IPS-18a (cell line): ENCODE measurements at regions not wholly inside any gene's neighbourhood (a gene's known extent, or its start where the extent isn't known, plus 50 kb on each side); places are given as distances from the start of the nearest gene placed in this dataset.
"Not testable (repeated sequence)": the region's sequence is repeated elsewhere in the genome, so short reads cannot be mapped to it uniquely, and the experiment has no call there.

Source experiments
- H3K27ac ChIP-seq: one replicate; pipeline ENCODE4 v1.5.1; 2013; ENCODE audit warnings: low read length
- H3K27me3 ChIP-seq: one replicate; pipeline ENCODE4 v1.6.1; 2013; ENCODE audit warnings: mild to moderate bottlenecking, low read length; ENCODE audit not compliant: control insufficient read depth, insufficient read depth
- H3K36me3 ChIP-seq: one replicate; pipeline ENCODE4 v1.6.1; 2013; ENCODE audit warnings: low read depth, low read length; ENCODE audit not compliant: control insufficient read depth
- H3K4me1 ChIP-seq: one replicate; pipeline ENCODE4 v1.6.1; 2013; ENCODE audit warnings: low read depth, low read length; ENCODE audit not compliant: control insufficient read depth
- H3K4me3 ChIP-seq: one replicate; pipeline ENCODE4 v1.5.1; 2013; ENCODE audit warnings: low read length
- H3K9ac ChIP-seq: one replicate; pipeline ENCODE4 v1.6.1; 2013; ENCODE audit warnings: mild to moderate bottlenecking, low read length, moderate library complexity
- H3K9me3 ChIP-seq: one replicate; pipeline ENCODE4 v1.6.1; 2013; ENCODE audit warnings: low read depth, low read length; ENCODE audit not compliant: control insufficient read depth

DNA sequence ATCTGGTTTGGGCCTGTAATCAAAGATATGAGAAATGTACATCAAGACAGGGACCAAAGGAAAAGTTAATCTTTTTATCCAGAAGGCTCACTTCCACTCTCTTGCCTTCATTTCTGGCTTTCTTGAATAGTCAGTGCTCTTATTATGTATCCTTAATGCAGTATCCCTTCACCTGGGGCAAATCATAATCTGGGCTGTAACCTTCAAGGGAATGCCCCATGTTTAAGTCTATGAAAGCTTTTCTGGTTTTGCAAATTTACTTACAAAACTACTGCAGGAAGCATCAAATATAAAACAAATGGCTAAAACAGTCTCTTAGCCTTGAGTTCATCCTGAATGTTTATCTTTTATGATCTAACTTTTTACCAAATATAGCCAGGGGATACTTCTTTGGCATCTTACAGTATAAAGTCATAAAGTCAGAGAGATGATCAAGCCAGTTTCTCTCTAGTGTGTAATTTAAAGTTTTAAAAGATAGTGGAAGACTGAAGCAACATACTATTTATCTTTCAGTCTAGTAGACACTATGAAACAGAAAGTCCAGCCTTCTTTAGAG is 1214.8 kb downstream of the STIM2 start:
- H3K36me3 ChIP-seq = no peaks in the 10 kb centered on the region
- no peaks in the 10 kb centered on the region for H3K27me3 ChIP-seq
- H3K9ac ChIP-seq = no peak overlapping the region
- H3K4me3 ChIP-seq = no peak overlapping the region
- no peak overlapping the region for H3K27ac ChIP-seq
- no peaks in the 10 kb centered on the region for H3K4me1 ChIP-seq
- no peaks in the 10 kb centered on the region for H3K9me3 ChIP-seq

DNA sequence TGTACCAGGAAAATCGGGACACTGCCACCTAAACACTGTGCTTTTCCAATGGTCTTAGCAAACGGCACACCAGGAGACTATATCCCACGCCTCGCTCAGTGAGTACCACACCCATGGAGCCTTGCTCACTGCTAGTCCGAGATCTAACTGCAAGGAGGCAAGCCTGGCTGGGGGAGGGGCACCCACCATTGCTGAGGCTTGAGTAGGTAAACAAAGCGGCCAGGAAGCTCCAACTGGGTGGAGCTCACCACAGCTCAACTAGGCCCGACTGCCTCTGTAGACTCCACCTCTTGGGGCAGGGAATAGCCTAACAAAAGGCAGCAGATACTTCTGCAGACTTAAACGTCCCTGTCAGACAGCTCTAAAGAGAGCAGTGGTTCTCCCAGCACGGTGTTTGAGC is 1216.6 kb downstream of the STIM2 start:
- H3K9ac ChIP-seq, H3K27ac ChIP-seq, H3K36me3 ChIP-seq, H3K4me1 ChIP-seq, H3K27me3 ChIP-seq, H3K9me3 ChIP-seq, H3K4me3 ChIP-seq: not testable (repeated sequence)

- Histone ChIP-seq H3K9ac (no peak overlapping the region), H3K9me3 (peaks cover 11% of the 10 kb centered on the region), H3K27ac (no peak overlapping the region), H3K4me1 (no peaks in the 10 kb centered on the region), H3K36me3 (no peaks in the 10 kb centered on the region), H3K27me3 (no peaks in the 10 kb centered on the region), H3K4me3 (no peak overlapping the region)
These were observed 1222.2 kb downstream of the STIM2 start for GRCh38 chr4:28082686-28083390.

GRCh38 chr4:28092610-28093009 is 1232.0 kb downstream of the STIM2 start:
- Histone ChIP-seq H3K4me3 (no peak overlapping the region), H3K36me3 (no peaks in the 10 kb centered on the region), H3K4me1 (no peaks in the 10 kb centered on the region), H3K9me3 (no peaks in the 10 kb centered on the region), H3K27me3 (no peaks in the 10 kb centered on the region), H3K27ac (no peak overlapping the region), H3K9ac (no peak overlapping the region)

GRCh38 chr4:28093071-28093470 is 1232.4 kb downstream of the STIM2 start:
- Histone ChIP-seq H3K27me3 (no peaks in the 10 kb centered on the region), H3K9ac (no peak overlapping the region), H3K36me3 (no peaks in the 10 kb centered on the region), H3K4me3 (no peak overlapping the region), H3K9me3 (no peaks in the 10 kb centered on the region), H3K27ac (no peak overlapping the region), H3K4me1 (no peaks in the 10 kb centered on the region)

GRCh38 chr4:28101583-28101982 is 1240.9 kb downstream of the STIM2 start:
- H3K27ac ChIP-seq = no peak overlapping the region
- H3K4me3 ChIP-seq = no peak overlapping the region
- H3K9ac ChIP-seq = no peak overlapping the region
- no peaks in the 10 kb centered on the region for H3K27me3 ChIP-seq
- H3K36me3 ChIP-seq = no peaks in the 10 kb centered on the region
- no peaks in the 10 kb centered on the region for H3K9me3 ChIP-seq
- no peaks in the 10 kb centered on the region for H3K4me1 ChIP-seq

DNA sequence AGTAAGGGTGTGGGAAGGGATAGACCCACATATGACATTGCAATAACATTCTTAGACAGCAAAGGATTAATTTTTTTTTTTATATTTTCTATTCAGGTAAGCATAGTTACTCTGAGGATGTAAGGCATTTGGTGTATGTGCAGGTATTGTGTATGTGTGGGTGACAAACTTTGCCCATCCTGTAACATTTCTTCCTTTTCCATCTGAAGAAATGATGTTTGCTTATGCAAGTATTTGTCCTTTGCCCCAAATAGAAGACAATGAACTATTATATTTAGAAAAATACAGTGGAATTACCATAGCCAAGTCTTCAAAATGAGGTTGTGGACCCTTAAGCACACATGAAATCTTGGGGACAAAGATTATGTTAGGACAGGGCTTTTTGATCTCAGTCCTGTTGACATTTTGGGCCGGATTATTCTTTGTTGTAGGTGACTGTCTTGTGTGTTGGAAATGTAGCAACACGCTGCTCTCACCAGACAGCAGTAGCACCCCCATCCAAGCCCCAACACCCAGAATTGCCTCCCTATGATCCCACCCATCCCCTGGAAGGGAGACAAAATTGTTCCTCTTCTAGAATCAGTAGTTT is 1244.7 kb downstream of the STIM2 start:
- Histone ChIP-seq H3K4me3 (no peak overlapping the region), H3K27me3 (no peaks in the 10 kb centered on the region), H3K36me3 (no peaks in the 10 kb centered on the region), H3K27ac (no peak overlapping the region), H3K9me3 (no peaks in the 10 kb centered on the region), H3K4me1 (no peaks in the 10 kb centered on the region), H3K9ac (no peak overlapping the region)

DNA sequence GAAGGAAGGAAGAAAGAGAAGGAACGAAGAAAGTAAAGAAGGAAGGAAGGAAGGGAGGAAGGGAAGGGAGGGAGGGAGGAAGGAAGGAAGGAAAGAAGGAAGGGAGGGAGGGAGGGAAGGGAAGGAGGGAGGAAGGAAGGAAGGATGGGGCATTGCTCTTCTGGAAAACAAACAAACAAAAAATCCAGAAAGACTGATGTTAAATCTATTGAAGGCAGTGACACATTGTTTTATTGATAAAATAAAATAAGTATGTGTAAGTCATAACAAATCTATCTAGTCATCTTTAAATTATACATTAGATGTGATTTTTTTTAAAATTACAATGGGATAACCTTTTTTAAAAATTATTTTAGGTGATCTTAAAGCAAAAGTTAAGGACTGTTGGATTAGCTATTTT is 1245.5 kb downstream of the STIM2 start:
- H3K27me3 ChIP-seq = no peaks in the 10 kb centered on the region
- H3K4me3 ChIP-seq = no peak overlapping the region
- H3K9ac ChIP-seq = no peak overlapping the region
- H3K9me3 ChIP-seq = no peaks in the 10 kb centered on the region
- no peaks in the 10 kb centered on the region for H3K36me3 ChIP-seq
- H3K27ac ChIP-seq = no peak overlapping the region
- no peaks in the 10 kb centered on the region for H3K4me1 ChIP-seq

DNA sequence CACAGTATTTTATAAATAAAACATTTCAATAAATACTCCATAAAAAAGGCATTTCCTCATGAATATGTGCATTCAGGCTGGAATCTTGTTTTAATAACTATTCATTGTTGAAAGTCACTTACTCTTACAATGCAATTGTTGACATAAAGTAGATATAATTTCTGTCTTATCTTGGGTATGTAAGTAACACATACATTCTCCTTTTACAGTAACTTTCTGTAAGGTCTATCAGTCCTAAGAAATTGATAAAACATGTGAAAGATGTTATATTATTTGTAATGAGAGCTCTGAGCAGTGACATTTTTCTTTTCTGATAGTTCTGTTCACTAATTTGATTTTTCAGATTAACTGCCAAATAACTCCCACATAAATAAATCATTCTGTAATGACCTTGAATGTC is 1249.2 kb downstream of the STIM2 start:
- Histone ChIP-seq H3K4me1 (no peaks in the 10 kb centered on the region), H3K9me3 (no peaks in the 10 kb centered on the region), H3K27ac (no peak overlapping the region), H3K36me3 (no peaks in the 10 kb centered on the region), H3K27me3 (no peaks in the 10 kb centered on the region), H3K4me3 (no peak overlapping the region), H3K9ac (no peak overlapping the region)

DNA sequence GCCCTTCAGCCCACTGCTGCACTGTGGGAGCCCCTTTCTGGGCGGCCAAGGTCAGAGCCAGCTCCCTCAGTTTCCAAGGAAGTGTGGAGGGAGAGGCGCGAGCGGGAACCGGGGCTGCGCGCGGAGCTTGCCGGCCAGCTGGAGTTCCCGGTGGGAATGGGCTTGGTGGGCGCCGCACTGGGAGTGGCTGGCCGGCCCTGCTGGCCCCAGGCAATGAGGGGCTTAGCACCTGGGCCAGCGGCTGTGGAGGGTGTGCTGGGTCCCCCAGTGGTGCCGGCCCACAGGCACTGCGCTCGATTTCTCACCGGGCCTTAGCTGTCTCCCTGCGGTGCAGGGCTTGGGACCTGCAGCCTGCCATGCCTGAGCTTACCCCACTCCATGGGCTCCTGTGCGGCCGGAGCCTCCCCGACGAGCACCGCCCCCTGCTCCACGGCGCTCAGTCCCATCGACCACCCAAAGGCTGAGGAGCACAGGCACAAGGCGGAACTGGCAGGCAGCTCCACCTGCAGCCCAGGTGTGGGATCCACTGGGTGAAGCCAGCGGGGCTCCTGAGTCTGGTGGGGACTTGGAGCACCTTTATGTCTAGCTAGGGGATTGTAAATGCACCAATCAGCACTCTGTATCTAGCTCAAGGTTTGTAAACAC is 1252.2 kb downstream of the STIM2 start:
- not testable (repeated sequence) for H3K9ac ChIP-seq, H3K4me3 ChIP-seq, H3K27me3 ChIP-seq, H3K27ac ChIP-seq, H3K36me3 ChIP-seq, H3K4me1 ChIP-seq, H3K9me3 ChIP-seq

DNA sequence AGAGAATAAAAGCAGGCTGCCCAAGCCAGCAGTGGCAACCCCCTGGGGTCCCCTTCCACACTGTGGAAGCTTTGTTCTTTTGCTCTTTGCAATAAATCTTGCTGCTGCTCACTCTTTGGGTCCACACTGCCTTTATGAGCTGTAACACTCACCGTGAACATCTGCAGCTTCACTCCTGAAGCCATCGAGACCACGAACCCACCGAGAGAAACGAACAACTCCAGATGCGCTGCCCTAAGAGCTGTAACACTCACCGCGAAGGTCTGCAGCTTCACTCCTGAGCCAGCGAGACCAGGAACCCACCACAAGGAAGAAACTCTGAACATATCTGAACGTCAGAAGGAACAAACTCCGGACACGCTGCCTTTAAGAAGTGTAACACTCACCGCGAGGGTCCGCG is 1252.9 kb downstream of the STIM2 start:
- H3K9ac ChIP-seq, H3K36me3 ChIP-seq, H3K9me3 ChIP-seq, H3K4me1 ChIP-seq, H3K27me3 ChIP-seq, H3K4me3 ChIP-seq, H3K27ac ChIP-seq: not testable (repeated sequence)
